ENCODE measurements at regions not wholly inside any gene's neighbourhood (a gene's known extent, or its start where the extent isn't known, plus 50 kb on each side); places are given as distances from the start of the nearest gene placed in this dataset.

GRCh38 chr2:221337957-221338685 is 234.0 kb downstream of the EPHA4 start:
- DNase-seq: no peak

DNA sequence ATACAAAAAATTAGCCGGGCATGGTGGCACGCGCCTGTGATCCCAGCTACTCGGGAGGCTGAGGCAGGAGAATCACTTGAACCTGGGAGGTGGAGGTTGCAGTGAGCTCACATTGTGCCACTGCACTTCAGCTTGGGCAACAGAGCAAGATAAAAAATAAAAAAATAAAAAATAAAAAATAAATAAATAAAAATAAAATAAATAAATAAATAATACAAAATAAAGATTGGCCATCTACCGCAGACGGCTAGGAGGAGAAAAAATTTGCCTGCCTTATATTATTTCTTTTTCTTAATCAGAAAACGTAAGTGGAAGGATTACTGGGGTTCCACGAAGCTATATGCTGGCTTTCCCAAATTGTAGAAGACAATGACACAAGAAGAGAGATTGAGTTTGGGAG is 229.7 kb downstream of the EPHA4 start:
- no peak for DNase-seq

GRCh38 chr2:221343524-221343923 is 228.6 kb downstream of the EPHA4 start:
- DNase-seq: no peak

DNA sequence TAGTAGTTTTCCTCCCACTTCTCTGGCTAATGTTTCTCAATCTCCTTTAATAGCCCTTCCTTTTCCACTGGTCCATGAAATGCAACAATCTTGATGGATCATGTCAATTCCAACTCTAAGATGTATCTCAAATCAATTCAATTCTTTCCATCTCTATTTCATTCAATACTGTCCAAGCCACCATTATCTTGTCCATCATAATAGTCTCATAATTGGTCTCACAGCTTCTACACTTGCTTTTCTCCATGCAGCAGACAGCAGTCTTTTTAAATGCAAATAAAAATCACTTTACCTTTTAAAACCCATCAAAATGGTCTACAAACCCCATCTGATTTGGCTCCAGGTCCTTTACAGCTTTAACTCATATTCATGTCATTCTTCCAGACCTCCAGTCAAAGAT is 226.6 kb downstream of the EPHA4 start:
- no peak for DNase-seq

DNA sequence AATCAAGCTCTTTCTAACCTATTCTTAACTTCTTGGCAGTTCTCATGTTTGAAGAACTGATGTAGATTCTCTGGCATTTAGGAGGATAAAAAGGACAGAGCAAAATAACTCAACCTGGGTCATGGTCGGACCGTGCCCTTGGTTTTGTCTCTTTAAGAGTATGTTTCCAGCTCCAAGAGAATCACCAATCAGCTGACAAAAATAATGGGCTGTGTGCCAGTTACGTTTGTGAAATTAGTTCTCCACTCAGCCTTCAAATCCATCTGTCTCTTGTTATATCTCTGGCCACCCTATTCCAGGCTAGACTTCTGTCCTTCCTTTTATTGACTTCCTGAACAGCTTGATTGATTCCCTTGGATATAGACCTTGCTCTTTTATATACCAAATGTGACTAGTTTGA is 225.7 kb downstream of the EPHA4 start:
- DNase-seq: no peak

GRCh38 chr2:221347471-221347870 is 224.6 kb downstream of the EPHA4 start:
- DNase-seq: no peak

DNA sequence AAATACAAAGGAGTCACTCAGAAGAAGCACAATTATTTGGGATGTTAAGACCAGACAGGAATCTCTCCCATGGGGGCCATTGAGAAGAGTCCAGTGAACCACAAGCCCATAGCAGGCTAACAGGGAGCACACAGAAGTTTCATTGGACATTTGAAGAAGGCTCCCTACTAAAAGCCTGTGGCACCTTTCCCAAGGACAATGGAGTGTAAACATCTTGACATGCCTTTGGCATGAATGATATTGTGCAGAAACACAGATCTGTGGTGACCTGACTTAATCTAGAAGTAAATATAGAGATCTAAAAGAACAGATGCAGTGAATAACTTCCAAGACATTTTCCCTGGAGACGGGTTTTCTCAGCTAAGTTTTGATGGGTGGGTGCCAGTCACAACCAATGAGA is 221.5 kb downstream of the EPHA4 start:
- DNase-seq: no peak

DNA sequence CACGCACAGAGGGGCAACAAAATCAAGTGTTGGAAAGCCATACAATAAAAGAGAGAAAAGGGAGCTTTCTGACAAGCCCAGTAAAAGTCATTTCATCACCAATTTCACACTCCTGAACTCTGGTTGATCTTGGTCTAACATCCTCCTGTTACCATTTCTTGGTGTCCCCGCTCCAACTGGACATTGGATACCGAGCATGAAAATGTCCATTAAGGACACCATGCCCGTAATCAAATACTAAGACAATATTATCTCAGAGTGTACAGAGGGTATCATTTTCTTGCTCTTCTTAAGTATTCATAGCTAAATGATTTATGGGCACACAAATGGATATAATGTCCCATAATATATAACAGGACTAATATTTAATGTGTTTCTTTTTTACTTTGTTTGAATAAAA is 218.9 kb downstream of the EPHA4 start:
- no peak for DNase-seq

GRCh38 chr2:221360312-221360711 is 211.8 kb downstream of the EPHA4 start:
- DNase-seq: no peak

GRCh38 chr2:221360742-221361141 is 211.4 kb downstream of the EPHA4 start:
- no peak for DNase-seq

- DNase-seq: no peak
These were observed 210.5 kb downstream of the EPHA4 start for GRCh38 chr2:221361633-221362032.

DNA sequence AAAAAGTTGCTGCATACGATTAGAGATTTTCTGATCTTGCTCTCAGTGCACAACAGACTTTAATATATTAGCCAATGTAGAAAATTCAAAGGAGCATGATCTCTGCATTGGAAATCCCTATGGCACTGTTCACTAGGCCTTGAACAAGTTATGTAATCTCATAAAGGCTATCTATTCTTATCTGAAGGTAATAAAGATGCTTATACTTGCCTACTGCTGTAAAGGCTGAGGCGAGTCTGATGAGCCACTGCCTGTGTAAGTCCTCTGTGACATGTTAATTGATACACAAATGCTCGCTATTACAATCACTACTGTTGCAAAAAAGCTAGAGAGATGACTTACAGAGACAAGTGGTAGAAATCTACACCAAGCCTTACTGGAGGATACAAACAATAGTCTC is 207.4 kb downstream of the EPHA4 start:
- DNase-seq: no peak
